ENCODE measurements at regions not wholly inside any gene's neighbourhood (a gene's known extent, or its start where the extent isn't known, plus 50 kb on each side); places are given as distances from the start of the nearest gene placed in this dataset.

GRCh38 chr5:124061663-124062062, 549.7 kb downstream of the CSNK1G3 start:
- no peak for DNase-seq (ENCODE audit: low read depth in 1 of 2, low spot score in 2 of 2)

More at GRCh38 chr5:124061663-124062062, 549.7 kb downstream of the CSNK1G3 start:
- Histone ChIP-seq H3K4me3 (ENCODE audit: extremely low read depth in 1 of 4, insufficient read depth in 2 of 4, low read depth in 3 of 4, low read length in 4 of 4) (no peak overlapping the region), H3K9ac (replicated peaks in 1 of 4; ENCODE audit: extremely low read depth in 1 of 4, low read depth in 3 of 4, low read length in 3 of 4) (no peak overlapping the region), H4K91ac (replicated peaks; ENCODE audit: insufficient read length, low read length) (no peak overlapping the region), H2BK15ac (ENCODE audit: low read length) (no peak overlapping the region), H4K20me1 (replicated peaks in 1 of 2; ENCODE audit: control insufficient read depth in 1 of 2, insufficient read depth in 2 of 2, low read length in 2 of 2) (no peaks in the 10 kb centered on the region), H2BK5ac (ENCODE audit: low read depth, low read length) (no peak overlapping the region), H2BK20ac (ENCODE audit: low read length) (no peak overlapping the region), H3K14ac (ENCODE audit: insufficient read length) (no peak overlapping the region), H3K18ac (ENCODE audit: extremely low read depth, low read length) (no peak overlapping the region), H3K23me2 (ENCODE audit: low read depth, low read length) (no peaks in the 10 kb centered on the region), H2AK5ac (ENCODE audit: low read depth, low read length) (no peak overlapping the region), H3K4me2 (ENCODE audit: insufficient read depth in 1 of 2, low read depth in 2 of 2, low read length in 2 of 2) (no peak overlapping the region), H2AFZ (ENCODE audit: low read length) (no peak overlapping the region), H3K4ac (replicated peaks; ENCODE audit: insufficient read length, low read depth, low read length) (no peak overlapping the region), H2BK120ac (replicated peaks; ENCODE audit: low read depth, low read length) (no peak overlapping the region), H3K27ac (ENCODE audit: low read depth, low read length) (no peak overlapping the region), H3K9me3 (ENCODE audit: insufficient read depth in 2 of 2, low read depth in 1 of 2, low read length in 1 of 2) (no peaks in the 10 kb centered on the region), H3K23ac (ENCODE audit: insufficient read length) (no peak overlapping the region), H4K5ac (ENCODE audit: insufficient read length, low read depth, low read length) (no peak overlapping the region), H3K36me3 (ENCODE audit: control insufficient read depth in 2 of 4, insufficient read depth in 4 of 4, low read length in 3 of 4) (no peaks in the 10 kb centered on the region), H3K27me3 (replicated peaks in 1 of 4; ENCODE audit: control insufficient read depth in 3 of 4, extremely low read depth in 1 of 4, insufficient read depth in 3 of 4, low read length in 3 of 4) (0 out of 7 replicates have a peak, but pooled peaks cover 0 to 2% (median 0%) of the 10 kb centered on the region in 4 experiments), H2BK12ac (ENCODE audit: low read depth, low read length) (no peak overlapping the region), H3K79me1 (ENCODE audit: low read depth, low read length) (no peaks in the 10 kb centered on the region), H3K56ac (replicated peaks; ENCODE audit: insufficient read length, low read depth, low read length) (no peak overlapping the region), H3K79me2 (ENCODE audit: control insufficient read depth in 1 of 2, insufficient read depth in 2 of 2, low read length in 2 of 2) (no peaks in the 10 kb centered on the region), H4K8ac (ENCODE audit: extremely low read depth, insufficient read depth, low read length) (no peak overlapping the region), H3K4me1 (replicated peaks in 1 of 4; ENCODE audit: control insufficient read depth in 3 of 4, insufficient read depth in 4 of 4, low read length in 3 of 4) (no peaks in the 10 kb centered on the region)
- 86% methylated on average over 1 of the region's 1 CpG; no CpG with 5 or more reads in 1 of the 2 experiments for WGBS, 2 experiments (ENCODE audit: extremely low coverage in 1 of 2, insufficient coverage in 1 of 2, insufficient read length in 1 of 2, insufficient replicate concordance in 2 of 2, low coverage in 1 of 2, low lambda C conversion rate in 2 of 2, missing lambda C conversion rate in 1 of 2)
- POLR2A ChIA-PET (ENCODE audit: partially characterized antibody): no interaction called here
- TF ChIP-seq CEBPB (IDR thresholded peaks at IDR 0.05; ENCODE audit: low read depth, low read length) (no peak), TEAD4 (IDR thresholded peaks at IDR 0.05; ENCODE audit: low read depth, low read length) (no peak), USF2 (IDR thresholded peaks at IDR 0.05; ENCODE audit: low read length) (no peak), PHF8 (conservative IDR thresholded peaks at IDR 0.05; ENCODE audit: low read depth, low read length) (no peak), CHD1 (IDR thresholded peaks at IDR 0.05; ENCODE audit: low read depth, low read length) (no peak)
- CTCF ChIA-PET (ENCODE audit: partially characterized antibody): no interaction called here
- FAIRE-seq: no peak

All from H1 (cell line).